DND-41 (cell line): ENCODE measurements at regions not wholly inside any gene's neighbourhood (a gene's known extent, or its start where the extent isn't known, plus 50 kb on each side); places are given as distances from the start of the nearest gene placed in this dataset.

Source experiments
- ATAC-seq: fragments of 200-7000 bp; cut with Tn5 transposase; 3 replicates; pipeline ENCODE4 v1.9.1; 2021; ENCODE audit warnings: low read depth; ENCODE audit not compliant: insufficient read depth
- DNase-seq: peaks from one replicate; pipeline ENCODE4 v3.0.0-alpha.2; 2020
- H2AFZ ChIP-seq: 2 replicates; pipeline ENCODE4 v1.6.0; 2012; ENCODE audit warnings: low read depth, low read length
- H3K27ac ChIP-seq: 2 replicates; pipeline ENCODE4 v1.5.1; 2012; ENCODE audit warnings: low read length, inconsistent platforms
- H3K27me3 ChIP-seq: fragments of 200-600 bp; sonication (generic); 2 replicates; pipeline ENCODE4 v1.6.0; 2012; ENCODE audit warnings: low read length, mild to moderate bottlenecking, inconsistent platforms; ENCODE audit not compliant: insufficient read depth, poor library complexity
- H3K36me3 ChIP-seq: 2 replicates; pipeline ENCODE4 v1.5.1; 2012; ENCODE audit warnings: low read length, inconsistent platforms; ENCODE audit not compliant: insufficient read depth
- H3K4me1 ChIP-seq: 2 replicates; pipeline ENCODE4 v1.5.1; 2012; ENCODE audit warnings: mild to moderate bottlenecking, low read length; ENCODE audit not compliant: insufficient read depth
- H3K4me2 ChIP-seq: 2 replicates; pipeline ENCODE4 v1.6.0; 2012; ENCODE audit warnings: mild to moderate bottlenecking, moderate library complexity, low read length, inconsistent platforms; ENCODE audit not compliant: insufficient read depth
- H3K4me3 ChIP-seq, 2 experiments: fragments of 200-600 bp in 1 of 2; shearing (Covaris generic) in 1 of 2; 2 replicates each; pipeline ENCODE4 v1.5.1; 2012 to 2016; ENCODE audit warnings: inconsistent platforms in 2 of 2, low read length in 2 of 2, mild to moderate bottlenecking in 2 of 2, low read depth in 1 of 2, moderate library complexity in 1 of 2
- H3K79me2 ChIP-seq: 2 replicates; pipeline ENCODE4 v1.6.0; 2012; ENCODE audit warnings: low read length, inconsistent platforms; ENCODE audit not compliant: insufficient read depth
- H3K9ac ChIP-seq: 2 replicates; pipeline ENCODE4 v1.6.0; 2012; ENCODE audit warnings: low read depth, mild to moderate bottlenecking, inconsistent platforms, low read length, moderate library complexity
- H3K9me3 ChIP-seq: 2 replicates; pipeline ENCODE4 v1.5.1; 2012; ENCODE audit warnings: low read length, moderate library complexity, mild to moderate bottlenecking, inconsistent platforms; ENCODE audit not compliant: insufficient read depth, severe bottlenecking
- H4K20me1 ChIP-seq: 2 replicates; pipeline ENCODE4 v1.6.0; 2012; ENCODE audit warnings: low read length; ENCODE audit not compliant: insufficient read depth
- CTCF ChIP-seq: IDR thresholded peaks from 2 replicates; pipeline ENCODE4 v1.5.1; 2012; ENCODE audit warnings: borderline replicate concordance, low read length, moderate library complexity, mild to moderate bottlenecking; ENCODE audit not compliant: poor library complexity, severe bottlenecking; ENCODE audit errors: extremely low read depth
- EZH2 ChIP-seq: IDR thresholded peaks from 3 replicates; pipeline ENCODE4 v1.6.1; 2012; ENCODE audit warnings: borderline replicate concordance, low read depth, mild to moderate bottlenecking, moderate library complexity, low read length, inconsistent platforms; ENCODE audit not compliant: severe bottlenecking

- no peaks in the 10 kb centered on the region for H3K79me2 ChIP-seq
- no peak overlapping the region for H3K4me2 ChIP-seq
- no peaks in the 10 kb centered on the region for H3K27me3 ChIP-seq
- H3K9me3 ChIP-seq, result no peaks in the 10 kb centered on the region
- no peak overlapping the region for H3K4me3 ChIP-seq
- no peaks in the 10 kb centered on the region for H3K36me3 ChIP-seq
- no peaks in the 10 kb centered on the region for H3K4me1 ChIP-seq
- H4K20me1 ChIP-seq, result no peaks in the 10 kb centered on the region
- TF ChIP-seq CTCF (no peak), EZH2 (no peak)
- no peak overlapping the region for H3K27ac ChIP-seq
- H3K9ac ChIP-seq, result no peak overlapping the region
- DNase-seq (no peak), ATAC-seq (no peak)
- H2AFZ ChIP-seq, result no peak overlapping the region
Observed at GRCh38 chr5:93018461-93018860, 562.6 kb downstream of the NR2F1-AS1 start.

- Histone ChIP-seq H3K9ac (no peak overlapping the region), H3K27ac (no peak overlapping the region), H3K27me3 (no peaks in the 10 kb centered on the region), H3K4me1 (no peaks in the 10 kb centered on the region), H3K79me2 (no peaks in the 10 kb centered on the region), H3K4me2 (no peak overlapping the region), H3K4me3 (no peak overlapping the region), H2AFZ (no peak overlapping the region), H3K36me3 (no peaks in the 10 kb centered on the region), H3K9me3 (no peaks in the 10 kb centered on the region), H4K20me1 (no peaks in the 10 kb centered on the region)
- ATAC-seq (no peak), DNase-seq (no peak)
- TF ChIP-seq CTCF (no peak), EZH2 (no peak)
Observed at GRCh38 chr5:93017849-93018248, 563.2 kb downstream of the NR2F1-AS1 start.

GRCh38 chr5:93017376-93017775 is 563.6 kb downstream of the NR2F1-AS1 start:
- no peaks in the 10 kb centered on the region for H3K4me1 ChIP-seq
- no peaks in the 10 kb centered on the region for H3K36me3 ChIP-seq
- H3K27ac ChIP-seq, result no peak overlapping the region
- H3K27me3 ChIP-seq, result no peaks in the 10 kb centered on the region
- ATAC-seq (no peak), DNase-seq (no peak)
- no peaks in the 10 kb centered on the region for H4K20me1 ChIP-seq
- TF ChIP-seq EZH2, result no peak
- no peak for TF ChIP-seq CTCF
- H3K4me3 ChIP-seq, result no peak overlapping the region
- H3K4me2 ChIP-seq, result no peak overlapping the region
- no peak overlapping the region for H2AFZ ChIP-seq
- H3K9me3 ChIP-seq, result no peaks in the 10 kb centered on the region
- H3K9ac ChIP-seq, result no peak overlapping the region
- no peaks in the 10 kb centered on the region for H3K79me2 ChIP-seq

GRCh38 chr5:93010616-93011015 is 570.4 kb downstream of the NR2F1-AS1 start:
- Histone ChIP-seq H3K27me3 (no peaks in the 10 kb centered on the region), H3K9me3 (no peaks in the 10 kb centered on the region), H3K36me3 (no peaks in the 10 kb centered on the region), H3K4me1 (no peaks in the 10 kb centered on the region), H2AFZ (no peak overlapping the region), H3K4me3 (no peak overlapping the region), H3K27ac (no peak overlapping the region), H4K20me1 (no peaks in the 10 kb centered on the region), H3K79me2 (no peaks in the 10 kb centered on the region), H3K4me2 (no peak overlapping the region), H3K9ac (no peak overlapping the region)
- ATAC-seq (no peak), DNase-seq (no peak)
- TF ChIP-seq EZH2 (no peak), CTCF (no peak)
